ENCODE measurements at regions not wholly inside any gene's neighbourhood (a gene's known extent, or its start where the extent isn't known, plus 50 kb on each side); places are given as distances from the start of the nearest gene placed in this dataset.
A peak's percentile ranks its signal among the peaks of the same experiment; 100 is the strongest.

GRCh38 chr14:26984311-26985177 is 386.7 kb upstream of the NOVA1 start:
- 47 to 49% methylated on average over 9 of the region's 9 CpGs for WGBS, 2 experiments (ENCODE audit: low coverage in 1 of 2, low lambda C conversion rate in 2 of 2, missing lambda C conversion rate in 2 of 2)
- no peaks in the 10 kb centered on the region for H3K9me2 ChIP-seq (ENCODE audit: insufficient read depth)
- H2AFZ ChIP-seq = no peak overlapping the region
- H3K27ac ChIP-seq = no peak overlapping the region
- H3K4me1 ChIP-seq (ENCODE audit: insufficient read depth) = no peaks in the 10 kb centered on the region
- H4K20me1 ChIP-seq (ENCODE audit: insufficient read depth) = no peaks in the 10 kb centered on the region
- no peaks in the 10 kb centered on the region for H3K27me3 ChIP-seq (replicated peaks; ENCODE audit: insufficient read depth)
- TF ChIP-seq EZH2phosphoT487 (IDR thresholded peaks at IDR 0.05; ENCODE audit: insufficient read depth, low read depth) (no peak), EZH2 (IDR thresholded peaks at IDR 0.05; ENCODE audit: insufficient read depth, poor library complexity, severe bottlenecking) (no peak)
- in situ Hi-C loops (cut with MboI) = no loop called here
- no peaks in the 10 kb centered on the region for H3K9me3 ChIP-seq (ENCODE audit: low read depth)
- no peaks in the 10 kb centered on the region for H3K79me2 ChIP-seq (ENCODE audit: insufficient read depth)
- H3K4me2 ChIP-seq (ENCODE audit: unreplicated experiment) = no peak overlapping the region
- H3K4me3 ChIP-seq = no peak overlapping the region
- H3K9ac ChIP-seq = no peak overlapping the region
- H3F3A ChIP-seq (ENCODE audit: insufficient read depth) = no peaks in the 10 kb centered on the region
- DNase-seq = peak; percentile 72
- no peaks in the 10 kb centered on the region for H3K36me3 ChIP-seq (ENCODE audit: low read depth)

GRCh38 chr14:26987744-26988363 is 390.0 kb upstream of the NOVA1 start:
- Histone ChIP-seq H4K20me1 (ENCODE audit: insufficient read depth) (no peaks in the 10 kb centered on the region), H3K4me3 (no peak overlapping the region), H3K79me2 (ENCODE audit: insufficient read depth) (no peaks in the 10 kb centered on the region), H3K4me1 (ENCODE audit: insufficient read depth) (no peaks in the 10 kb centered on the region), H3K27ac (no peak overlapping the region), H3K4me2 (ENCODE audit: unreplicated experiment) (no peak overlapping the region), H3K9me2 (ENCODE audit: insufficient read depth) (no peaks in the 10 kb centered on the region), H3K27me3 (replicated peaks; ENCODE audit: insufficient read depth) (no peaks in the 10 kb centered on the region), H3K36me3 (ENCODE audit: low read depth) (no peaks in the 10 kb centered on the region), H2AFZ (no peak overlapping the region), H3K9ac (no peak overlapping the region), H3K9me3 (ENCODE audit: low read depth) (no peaks in the 10 kb centered on the region), H3F3A (ENCODE audit: insufficient read depth) (no peaks in the 10 kb centered on the region)
- in situ Hi-C loops (cut with MboI) = no loop called here
- TF ChIP-seq EZH2 (IDR thresholded peaks at IDR 0.05; ENCODE audit: insufficient read depth, poor library complexity, severe bottlenecking) (no peak), EZH2phosphoT487 (IDR thresholded peaks at IDR 0.05; ENCODE audit: insufficient read depth, low read depth) (no peak)
- DNase-seq = no peak
- 73 to 74% methylated on average over 7 of the region's 7 CpGs for WGBS, 2 experiments (ENCODE audit: low coverage in 1 of 2, low lambda C conversion rate in 2 of 2, missing lambda C conversion rate in 2 of 2)

DNA sequence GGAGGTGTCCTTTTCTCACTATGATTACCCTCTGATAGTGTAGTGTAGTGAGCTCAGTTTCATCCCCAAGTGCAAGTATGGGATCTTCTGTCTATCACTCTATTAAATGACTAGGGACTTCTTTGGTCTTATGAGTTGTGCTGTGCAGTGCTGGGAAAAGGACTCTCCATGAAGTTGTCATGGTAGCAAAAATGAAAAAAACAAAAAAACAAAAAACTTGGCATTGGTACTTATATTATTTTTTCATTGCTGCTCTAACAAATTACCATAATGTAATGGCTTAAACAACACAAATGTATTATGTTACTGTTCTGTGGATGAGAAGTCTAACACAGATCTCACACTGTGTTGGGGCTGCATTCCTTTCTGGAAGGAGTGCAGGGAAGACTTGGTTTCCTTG is 393.1 kb upstream of the NOVA1 start:
- TF ChIP-seq EZH2 (IDR thresholded peaks at IDR 0.05; ENCODE audit: insufficient read depth, poor library complexity, severe bottlenecking) = no peak
- no peak for TF ChIP-seq EZH2phosphoT487 (IDR thresholded peaks at IDR 0.05; ENCODE audit: insufficient read depth, low read depth)
- H3K79me2 ChIP-seq (ENCODE audit: insufficient read depth) = no peaks in the 10 kb centered on the region
- no peaks in the 10 kb centered on the region for H3F3A ChIP-seq (ENCODE audit: insufficient read depth)
- H3K4me2 ChIP-seq (ENCODE audit: unreplicated experiment) = no peak overlapping the region
- in situ Hi-C loops (cut with MboI) = no loop called here
- H3K27me3 ChIP-seq (replicated peaks; ENCODE audit: insufficient read depth) = no peaks in the 10 kb centered on the region
- H2AFZ ChIP-seq = no peak overlapping the region
- H3K9me2 ChIP-seq (ENCODE audit: insufficient read depth) = no peaks in the 10 kb centered on the region
- H3K4me1 ChIP-seq (ENCODE audit: insufficient read depth) = no peaks in the 10 kb centered on the region
- no peaks in the 10 kb centered on the region for H3K9me3 ChIP-seq (ENCODE audit: low read depth)
- no peak overlapping the region for H3K4me3 ChIP-seq
- DNase-seq = no peak
- no peaks in the 10 kb centered on the region for H3K36me3 ChIP-seq (ENCODE audit: low read depth)
- H3K27ac ChIP-seq = no peak overlapping the region
- no peaks in the 10 kb centered on the region for H4K20me1 ChIP-seq (ENCODE audit: insufficient read depth)
- H3K9ac ChIP-seq = no peak overlapping the region

DNA sequence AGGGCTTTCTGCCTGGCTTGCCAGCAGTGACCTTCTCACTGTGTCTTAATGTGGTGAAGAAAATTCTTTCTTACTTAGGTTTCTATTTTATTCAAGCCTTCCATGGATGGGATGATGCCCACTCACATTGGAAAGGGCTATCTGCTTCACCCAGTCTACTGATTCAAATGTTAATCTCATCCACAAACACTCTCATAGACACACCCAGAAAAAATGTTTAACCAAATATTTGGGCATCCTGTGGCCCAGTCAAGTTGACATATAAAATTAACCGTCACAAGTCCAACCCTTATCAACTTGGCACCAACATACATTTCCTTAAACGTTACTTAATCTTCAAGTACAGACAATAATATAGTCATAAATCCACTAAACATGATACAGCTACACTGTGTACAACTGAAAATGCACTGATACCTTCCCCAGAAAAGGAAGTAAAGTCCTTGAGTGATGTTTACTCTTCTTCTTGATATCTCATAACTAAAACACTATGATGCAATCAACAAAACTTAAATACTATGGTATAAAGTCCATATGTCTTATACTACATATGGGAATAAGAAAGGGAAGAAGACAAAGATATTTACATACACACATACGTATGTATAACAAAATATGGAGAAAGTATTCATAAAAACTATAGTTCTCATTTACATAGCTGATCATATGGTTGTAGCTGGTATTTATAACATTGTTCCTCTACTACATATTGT is 394.7 kb upstream of the NOVA1 start:
- no peaks in the 10 kb centered on the region for H3F3A ChIP-seq (ENCODE audit: insufficient read depth)
- TF ChIP-seq EZH2phosphoT487 (IDR thresholded peaks at IDR 0.05; ENCODE audit: insufficient read depth, low read depth) (no peak), EZH2 (IDR thresholded peaks at IDR 0.05; ENCODE audit: insufficient read depth, poor library complexity, severe bottlenecking) (no peak)
- H3K4me2 ChIP-seq (ENCODE audit: unreplicated experiment) = no peak overlapping the region
- no peaks in the 10 kb centered on the region for H3K4me1 ChIP-seq (ENCODE audit: insufficient read depth)
- no peak overlapping the region for H3K27ac ChIP-seq
- no peaks in the 10 kb centered on the region for H3K9me3 ChIP-seq (ENCODE audit: low read depth)
- H3K27me3 ChIP-seq (replicated peaks; ENCODE audit: insufficient read depth) = no peaks in the 10 kb centered on the region
- H3K79me2 ChIP-seq (ENCODE audit: insufficient read depth) = no peaks in the 10 kb centered on the region
- no peaks in the 10 kb centered on the region for H3K36me3 ChIP-seq (ENCODE audit: low read depth)
- no peaks in the 10 kb centered on the region for H4K20me1 ChIP-seq (ENCODE audit: insufficient read depth)
- H3K4me3 ChIP-seq = no peak overlapping the region
- no peak overlapping the region for H2AFZ ChIP-seq
- H3K9ac ChIP-seq = no peak overlapping the region
- H3K9me2 ChIP-seq (ENCODE audit: insufficient read depth) = no peaks in the 10 kb centered on the region
- WGBS, 2 experiments (ENCODE audit: low coverage in 1 of 2, low lambda C conversion rate in 2 of 2, missing lambda C conversion rate in 2 of 2) = 49 to 57% methylated on average over 3 of the region's 3 CpGs
- in situ Hi-C loops (cut with MboI) = no loop called here
- no peak for DNase-seq
